ENCODE measurements at regions not wholly inside any gene's neighbourhood (a gene's known extent, or its start where the extent isn't known, plus 50 kb on each side); places are given as distances from the start of the nearest gene placed in this dataset.

GRCh38 chr4:35025152-35025834 lies 1219.0 kb downstream of the ARAP2 start:
- no peak for TF ChIP-seq GATA1 (IDR thresholded peaks at IDR 0.05; ENCODE audit: low read depth, low read length)
- TF ChIP-seq POLR2A (IDR thresholded peaks at IDR 0.05; ENCODE audit: low read length) = no peak

GRCh38 chr4:35038079-35038805 lies 1206.1 kb downstream of the ARAP2 start:
- TF ChIP-seq POLR2A (IDR thresholded peaks at IDR 0.05; ENCODE audit: low read length) = no peak
- no peak for TF ChIP-seq GATA1 (IDR thresholded peaks at IDR 0.05; ENCODE audit: low read depth, low read length)
- DNase-seq = no peak

More at GRCh38 chr4:35025152-35025834, 1219.0 kb downstream of the ARAP2 start:
- no peak for DNase-seq

DNA sequence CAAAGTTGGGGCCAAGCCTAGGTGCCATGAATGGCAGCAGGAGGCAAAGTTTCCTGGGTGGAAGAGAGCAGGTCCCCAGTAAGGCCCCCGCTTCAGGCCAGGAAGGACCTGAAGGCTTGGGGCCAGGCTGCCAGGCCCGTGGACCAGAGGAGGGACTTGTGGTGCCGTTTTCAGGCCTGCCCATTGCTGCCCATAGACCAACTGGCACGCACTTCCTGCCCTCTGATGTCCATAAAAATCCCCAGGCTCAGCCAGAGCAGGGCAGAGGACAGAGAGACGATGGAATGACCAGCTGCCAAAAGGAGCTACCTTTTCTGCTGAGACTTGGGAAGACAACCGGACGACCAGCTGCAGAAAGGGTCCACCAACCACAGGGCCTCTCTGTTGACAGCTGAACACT lies 1205.5 kb downstream of the ARAP2 start:
- DNase-seq = no peak

DNA sequence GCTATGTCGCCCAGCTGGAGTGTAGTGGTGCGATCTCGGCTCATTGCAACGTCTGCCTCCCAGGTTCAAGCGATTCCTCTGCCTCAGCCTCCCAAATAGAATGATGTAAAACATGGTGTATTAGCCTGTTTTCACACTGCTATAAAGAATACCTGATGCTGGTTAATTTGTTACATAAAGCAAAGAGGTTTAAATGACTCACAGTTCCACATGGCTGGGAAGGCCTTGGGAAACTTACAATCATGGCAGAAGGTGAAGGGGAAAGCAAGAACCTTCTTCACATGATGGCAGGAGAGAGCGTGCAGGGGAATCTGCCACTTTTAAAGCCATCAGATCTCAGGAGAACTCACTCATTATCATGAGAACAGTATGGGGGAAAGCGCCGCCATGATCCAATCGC lies 1191.8 kb downstream of the ARAP2 start:
- no peak for TF ChIP-seq POLR2A (IDR thresholded peaks at IDR 0.05; ENCODE audit: low read length)

More for the DNA sequence above, 1205.5 kb downstream of the ARAP2 start:
- no peak for TF ChIP-seq GATA1 (IDR thresholded peaks at IDR 0.05; ENCODE audit: low read depth, low read length)
- no peak for TF ChIP-seq POLR2A (IDR thresholded peaks at IDR 0.05; ENCODE audit: low read length)

DNA sequence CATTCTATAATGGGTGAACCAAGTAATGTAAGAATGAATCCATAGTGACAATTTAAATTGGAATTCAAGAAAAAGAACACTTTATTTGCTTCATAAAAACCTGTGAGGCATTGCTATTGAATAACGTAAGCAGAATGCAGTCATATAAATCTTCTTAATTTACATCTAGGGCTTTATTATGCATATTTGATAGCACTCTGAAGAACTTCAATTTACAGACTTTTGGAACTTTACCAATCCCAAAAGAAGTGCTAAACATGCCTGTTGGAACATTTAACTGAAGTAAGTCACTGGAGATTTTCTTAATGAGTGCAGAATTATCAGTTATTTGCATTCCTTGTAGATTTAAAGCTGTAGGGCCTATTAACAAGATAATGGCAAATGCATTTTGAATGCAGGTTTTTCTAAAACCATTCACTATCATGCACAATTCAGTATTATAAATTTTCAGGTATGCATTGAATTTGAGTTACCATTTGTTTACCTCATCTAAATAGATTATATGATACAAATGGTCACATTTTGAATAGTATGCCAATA lies 1181.2 kb downstream of the ARAP2 start:
- no peak for DNase-seq
- no peak for TF ChIP-seq POLR2A (IDR thresholded peaks at IDR 0.05; ENCODE audit: low read length)
- TF ChIP-seq GATA1 (IDR thresholded peaks at IDR 0.05; ENCODE audit: low read depth, low read length) = no peak

More for the DNA sequence above, 1191.8 kb downstream of the ARAP2 start:
- DNase-seq = no peak

GRCh38 chr4:35066406-35066805 lies 1177.9 kb downstream of the ARAP2 start:
- DNase-seq = no peak
- no peak for TF ChIP-seq POLR2A (IDR thresholded peaks at IDR 0.05; ENCODE audit: low read length)
- no peak for TF ChIP-seq GATA1 (IDR thresholded peaks at IDR 0.05; ENCODE audit: low read depth, low read length)

GRCh38 chr4:35080799-35081198 lies 1163.5 kb downstream of the ARAP2 start:
- TF ChIP-seq POLR2A (IDR thresholded peaks at IDR 0.05; ENCODE audit: low read length) = no peak
- no peak for TF ChIP-seq GATA1 (IDR thresholded peaks at IDR 0.05; ENCODE audit: low read depth, low read length)
- no peak for DNase-seq

DNA sequence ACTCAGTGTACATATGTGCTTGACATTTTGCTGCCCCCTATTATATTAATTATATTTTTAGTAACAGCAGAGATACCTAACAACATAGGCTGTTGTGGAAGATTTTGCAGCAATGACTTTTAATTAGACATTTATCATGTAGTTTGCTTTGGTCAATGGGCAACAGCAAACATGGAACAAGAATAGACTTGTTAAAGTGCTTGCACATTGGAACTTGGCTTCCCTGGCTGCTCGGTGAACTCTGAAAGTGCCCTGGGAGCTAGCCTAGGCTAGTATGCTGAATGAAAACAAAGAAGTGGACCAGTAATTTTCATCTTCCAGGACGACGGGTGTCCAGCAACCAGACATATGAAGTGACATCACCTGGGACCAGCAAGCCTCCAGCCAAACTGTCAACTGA lies 1157.1 kb downstream of the ARAP2 start:
- DNase-seq = no peak
- TF ChIP-seq POLR2A (IDR thresholded peaks at IDR 0.05; ENCODE audit: low read length) (no peak), GATA1 (IDR thresholded peaks at IDR 0.05; ENCODE audit: low read depth, low read length) (no peak)

GRCh38 chr4:35100932-35101331 lies 1143.4 kb downstream of the ARAP2 start:
- DNase-seq = no peak
- TF ChIP-seq GATA1 (IDR thresholded peaks at IDR 0.05; ENCODE audit: low read depth, low read length) (no peak), POLR2A (IDR thresholded peaks at IDR 0.05; ENCODE audit: low read length) (no peak)

DNA sequence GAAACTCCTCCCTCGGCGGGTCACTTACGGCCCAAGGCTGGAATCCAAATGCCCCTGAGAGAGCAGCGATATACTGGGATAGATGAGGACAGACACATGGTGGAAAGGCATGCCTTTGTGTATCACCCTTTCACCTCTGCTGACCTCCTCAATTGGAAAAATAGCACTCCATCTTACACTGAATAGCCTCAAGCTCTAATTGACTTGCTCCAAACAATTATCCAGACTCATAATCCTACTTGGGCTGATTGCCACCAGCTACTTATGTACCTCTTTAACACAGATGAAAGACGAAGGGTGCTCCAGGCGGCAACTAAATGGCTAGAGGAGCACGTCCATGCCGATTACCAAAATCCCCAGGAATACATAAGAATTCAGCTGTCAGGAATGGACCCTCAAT lies 1142.2 kb downstream of the ARAP2 start:
- no peak for TF ChIP-seq GATA1 (IDR thresholded peaks at IDR 0.05; ENCODE audit: low read depth, low read length)
- no peak for TF ChIP-seq POLR2A (IDR thresholded peaks at IDR 0.05; ENCODE audit: low read length)
- DNase-seq = no peak

- no peak for DNase-seq
Measured at GRCh38 chr4:35105486-35105885, 1138.8 kb downstream of the ARAP2 start.

DNA sequence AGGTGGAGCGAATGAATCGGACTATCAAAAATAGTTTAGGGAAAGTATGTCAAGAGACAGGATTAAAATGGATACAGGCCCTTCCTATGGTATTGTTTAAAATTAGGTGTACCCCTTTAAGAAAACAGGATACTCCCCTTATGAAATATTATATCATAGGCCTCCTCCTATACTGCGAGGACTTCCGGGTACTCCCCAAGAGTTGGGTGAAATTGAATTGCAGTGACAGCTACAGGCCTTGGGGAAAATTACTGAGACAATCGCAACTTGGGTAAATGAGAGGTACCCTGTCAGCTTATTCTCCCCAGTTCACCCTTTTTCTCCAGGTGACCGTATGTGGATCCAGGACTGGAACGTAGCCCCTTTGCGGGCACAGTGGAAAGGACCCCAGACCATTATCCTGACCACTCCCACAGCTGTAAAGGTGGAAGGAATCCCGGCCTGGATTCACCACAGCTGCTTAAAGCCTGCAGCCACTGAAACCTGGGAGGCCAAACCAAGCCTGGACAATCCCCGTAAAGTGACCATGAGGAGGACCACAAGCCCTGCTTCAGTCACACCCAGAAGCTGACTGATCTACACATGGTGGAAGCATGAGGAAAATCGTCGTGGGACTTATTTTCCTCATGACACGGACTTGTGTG lies 1138.1 kb downstream of the ARAP2 start:
- no peak for DNase-seq
- TF ChIP-seq POLR2A (IDR thresholded peaks at IDR 0.05; ENCODE audit: low read length) = no peak
- TF ChIP-seq GATA1 (IDR thresholded peaks at IDR 0.05; ENCODE audit: low read depth, low read length) = no peak

More at GRCh38 chr4:35105486-35105885, 1138.8 kb downstream of the ARAP2 start:
- TF ChIP-seq GATA1 (IDR thresholded peaks at IDR 0.05; ENCODE audit: low read depth, low read length) (no peak), POLR2A (IDR thresholded peaks at IDR 0.05; ENCODE audit: low read length) (no peak)

GRCh38 chr4:35124106-35124505 lies 1120.2 kb downstream of the ARAP2 start:
- no peak for DNase-seq
- TF ChIP-seq GATA1 (IDR thresholded peaks at IDR 0.05; ENCODE audit: low read depth, low read length) (no peak), POLR2A (IDR thresholded peaks at IDR 0.05; ENCODE audit: low read length) (no peak)
